H1 (cell line): ENCODE measurements at regions not wholly inside any gene's neighbourhood (a gene's known extent, or its start where the extent isn't known, plus 50 kb on each side); places are given as distances from the start of the nearest gene placed in this dataset.

Experiments used
- RBBP5 ChIP-seq: IDR thresholded peaks from 2 replicates; pipeline ENCODE4 v1.7.1; 2012; ENCODE audit warnings: low read depth, mild to moderate bottlenecking, inconsistent platforms, low read length, moderate library complexity, borderline replicate concordance

GRCh38 chr15:34699968-34700640, 54.7 kb downstream of the GJD2 start (continued):
- TF ChIP-seq RBBP5 = no peak
